Testis (tissue), 2 donors: ENCODE measurements at regions not wholly inside any gene's neighbourhood (a gene's known extent, or its start where the extent isn't known, plus 50 kb on each side); places are given as distances from the start of the nearest gene placed in this dataset.
A peak's percentile ranks its signal among the peaks of the same experiment; 100 is the strongest.

ENCODE experiments used
- DNase-seq: peaks from one replicate; pipeline ENCODE4 v3.0.0-alpha.2; 2019
- H3K27ac ChIP-seq, 2 donors: fragments of 200-600 bp; sonication (generic); one replicate each; pipeline ENCODE4 v1.5.1; 2019
- H3K27me3 ChIP-seq: fragments of 200-600 bp; sonication (generic); one replicate; pipeline ENCODE4 v1.5.1; 2019
- H3K36me3 ChIP-seq: fragments of 200-600 bp; sonication (generic); one replicate; pipeline ENCODE4 v1.5.1; 2017; ENCODE audit warnings: low read depth; ENCODE audit errors: missing control alignments
- H3K4me1 ChIP-seq: fragments of 200-600 bp; sonication (generic); one replicate; pipeline ENCODE4 v1.5.1; 2019
- H3K4me3 ChIP-seq, 2 donors: fragments of 200-600 bp; sonication (generic); one replicate each; pipeline ENCODE4 v1.5.1; 2017 to 2019
- H3K9me3 ChIP-seq: fragments of 200-600 bp; sonication (generic); one replicate; pipeline ENCODE4 v1.5.1; 2017
- CTCF ChIP-seq, 3 experiments: fragments of 450-650 bp in 2 of 3; fragments of 200-600 bp in 1 of 3; sonication (generic) in 1 of 3; IDR thresholded peaks; one replicate each; pipeline ENCODE4 v1.5.1; 2016 to 2019; ENCODE audit warnings: antibody characterized with exemption in 3 of 3, mild to moderate bottlenecking in 2 of 3, moderate library complexity in 1 of 3
- POLR2A ChIP-seq: fragments of 450-650 bp; IDR thresholded peaks from one replicate; pipeline ENCODE4 v1.6.1; 2017; ENCODE audit warnings: antibody characterized with exemption, mild to moderate bottlenecking, moderate library complexity
- WGBS, 2 donors: methylation state at CpG; one replicate each; pipeline ENCODE4 v1.1.5; 2018; 5-methylcytosine and 5-hydroxymethylcytosine counted together
- intact Hi-C: fragments of 100-400 bp; cut with DNase I; formaldehyde crosslinking; loops from one replicate; pipeline ENCODE4 v1.15.1; 2023; ENCODE audit warnings: low total_unique reads

GRCh38 chr2:557635-558301 is 119.4 kb downstream of the TMEM18 start:
- DNase-seq: peak; percentile 83
- intact Hi-C loops: no loop called here
- TF ChIP-seq CTCF (IDR thresholded peaks at IDR 0.05) (no peak), POLR2A (no peak)
- Histone ChIP-seq H3K27me3 (no peaks in the 10 kb centered on the region), H3K9me3 (no peaks in the 10 kb centered on the region), H3K4me1 (no peaks in the 10 kb centered on the region), H3K27ac (no peak overlapping the region), H3K4me3 (peak overlapping the region; percentile 37 to 49), H3K36me3 (no peaks in the 10 kb centered on the region)
- 58 to 60% methylated on average over 34 of the region's 34 CpGs for WGBS, 2 donors

DNA sequence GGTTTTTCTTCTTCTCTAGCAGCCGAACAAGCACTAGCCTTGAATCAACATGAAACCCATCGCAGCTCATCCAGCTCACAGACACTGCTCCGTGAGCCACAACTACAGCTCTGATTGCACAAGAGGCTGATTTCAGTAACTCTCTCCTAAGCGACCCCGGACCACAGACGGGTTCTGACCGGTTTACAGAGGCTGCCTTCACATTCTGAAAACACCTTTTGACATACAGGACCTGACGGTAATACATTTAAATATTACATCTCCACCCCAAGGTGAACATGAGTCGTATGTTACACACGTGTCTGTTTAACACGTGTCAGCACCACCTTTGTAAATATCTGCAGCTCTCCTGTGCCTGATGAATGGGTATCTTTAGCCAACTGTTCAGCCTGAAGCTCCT is 120.7 kb downstream of the TMEM18 start:
- no peak overlapping the region for H3K4me3 ChIP-seq
- DNase-seq: no peak
- no peaks in the 10 kb centered on the region for H3K9me3 ChIP-seq
- H3K27ac ChIP-seq: no peak overlapping the region
- H3K36me3 ChIP-seq: no peaks in the 10 kb centered on the region
- WGBS, 2 donors: 83 to 86% methylated on average over 11 of the region's 11 CpGs
- no peaks in the 10 kb centered on the region for H3K4me1 ChIP-seq
- TF ChIP-seq CTCF (IDR thresholded peaks at IDR 0.05): no peak
- TF ChIP-seq POLR2A: no peak
- H3K27me3 ChIP-seq: no peaks in the 10 kb centered on the region
- intact Hi-C loops: no loop called here

DNA sequence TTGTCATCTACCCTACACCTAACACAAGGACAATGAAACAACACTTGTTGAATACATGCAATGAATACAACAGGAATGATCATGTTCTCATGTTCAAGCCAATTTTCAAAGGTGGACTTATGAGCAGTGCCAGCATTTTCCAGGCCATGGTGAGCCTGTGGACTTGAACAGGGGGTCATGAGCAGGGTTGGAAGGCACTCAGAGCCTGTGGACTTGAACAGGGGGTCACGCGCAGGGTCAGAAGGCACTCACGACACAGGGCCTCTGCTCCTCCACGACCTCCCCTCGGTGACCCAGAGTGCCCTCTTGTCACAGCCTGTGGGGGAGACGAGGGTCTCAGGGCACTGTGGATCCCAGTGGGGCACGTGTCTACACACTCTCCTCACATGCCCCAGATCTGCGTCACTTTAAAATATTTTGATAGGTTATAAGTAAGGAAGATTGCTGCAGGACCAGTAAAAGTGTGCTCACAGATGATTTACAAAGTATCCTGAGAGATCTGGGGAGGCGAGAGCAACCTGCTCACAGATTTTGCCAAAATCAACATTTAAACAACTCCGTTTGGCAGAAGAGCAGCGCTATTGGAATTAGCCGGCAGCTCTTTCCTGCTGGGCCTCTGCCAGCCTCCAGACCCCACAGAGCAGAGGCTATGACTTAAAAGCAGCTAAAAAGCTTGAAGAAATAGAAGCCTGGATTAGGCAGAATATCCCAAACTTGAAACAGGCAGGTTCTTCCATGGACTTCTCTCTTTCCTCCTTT is 121.9 kb downstream of the TMEM18 start:
- Histone ChIP-seq H3K4me1 (no peaks in the 10 kb centered on the region), H3K27ac (no peak overlapping the region), H3K36me3 (no peaks in the 10 kb centered on the region), H3K9me3 (no peaks in the 10 kb centered on the region), H3K4me3 (no peak overlapping the region), H3K27me3 (no peaks in the 10 kb centered on the region)
- TF ChIP-seq CTCF (IDR thresholded peaks at IDR 0.05) (no peak), POLR2A (no peak)
- DNase-seq: peak; percentile 61
- WGBS, 2 donors: 52 to 58% methylated on average over 12 of the region's 12 CpGs
- intact Hi-C loops: no loop called here

- H3K4me1 ChIP-seq: no peaks in the 10 kb centered on the region
- DNase-seq: no peak
- no peaks in the 10 kb centered on the region for H3K27me3 ChIP-seq
- intact Hi-C loops: no loop called here
- TF ChIP-seq CTCF (IDR thresholded peaks at IDR 0.05) (no peak), POLR2A (no peak)
- H3K27ac ChIP-seq: no peak overlapping the region
- H3K36me3 ChIP-seq: no peaks in the 10 kb centered on the region
- 86 to 93% methylated on average over 13 of the region's 13 CpGs for WGBS, 2 donors
- H3K4me3 ChIP-seq: no peak overlapping the region
- H3K9me3 ChIP-seq: no peaks in the 10 kb centered on the region
These were observed 122.8 kb downstream of the TMEM18 start for GRCh38 chr2:554444-554843.
